ENCODE measurements at regions not wholly inside any gene's neighbourhood (a gene's known extent, or its start where the extent isn't known, plus 50 kb on each side); places are given as distances from the start of the nearest gene placed in this dataset.

DNA sequence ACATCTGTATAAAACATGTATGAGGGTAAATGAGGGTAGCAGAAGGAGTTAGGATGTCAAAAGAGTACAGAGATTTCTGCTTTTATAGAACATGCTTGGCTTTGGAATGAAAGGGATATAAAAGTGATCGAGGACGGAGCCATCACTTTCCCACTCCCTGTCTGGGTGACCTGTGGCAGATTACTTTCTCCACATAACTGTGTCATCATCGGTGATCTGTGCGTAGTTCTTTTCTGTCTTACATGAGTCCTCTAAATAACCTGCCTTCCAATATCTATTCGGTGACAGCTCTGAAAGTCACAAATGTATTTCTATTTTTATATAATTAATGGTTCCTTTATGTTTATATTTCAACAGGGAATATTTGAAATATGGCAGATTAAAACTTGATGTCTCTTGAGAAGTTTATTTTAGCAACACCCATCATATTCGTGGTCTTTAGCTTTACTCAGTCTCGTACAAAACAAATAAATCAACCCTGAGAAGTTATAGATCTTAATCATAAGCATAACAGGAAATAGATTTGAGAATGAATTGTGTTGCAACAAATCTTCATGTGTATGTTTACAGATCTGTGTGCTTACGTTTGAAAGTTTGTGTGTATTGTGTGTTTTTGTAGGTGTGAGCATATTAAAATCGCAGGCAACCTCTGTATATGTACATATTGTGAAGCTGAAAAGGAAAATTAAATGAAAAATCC lies 1094.3 kb downstream of the EFNB2 start:
- H3K27me3 ChIP-seq (ENCODE audit: control insufficient read depth, insufficient read depth, low read length) = no peaks in the 10 kb centered on the region
- no peak overlapping the region for H3K4me3 ChIP-seq (ENCODE audit: low read depth, low read length)
- POLR2A ChIA-PET = no interaction called here
- CTCF ChIA-PET = interaction anchor here (0.6 kb wide), 1 partner anchor 1842 kb away, joined by 3 read pairs; no protein-coding TSS in a partner anchor
- DNase-seq (ENCODE audit: low read depth) = no peak
- no peaks in the 10 kb centered on the region for H3K36me3 ChIP-seq (ENCODE audit: control insufficient read depth, insufficient read depth, low read length)
- TF ChIP-seq CTCF (IDR thresholded peaks at IDR 0.05; ENCODE audit: insufficient read depth, low read depth, low read length) = no peak

- Histone ChIP-seq H3K27me3 (ENCODE audit: control insufficient read depth, insufficient read depth, low read length) (no peaks in the 10 kb centered on the region), H3K36me3 (ENCODE audit: control insufficient read depth, insufficient read depth, low read length) (no peaks in the 10 kb centered on the region), H3K4me3 (ENCODE audit: low read depth, low read length) (no peak overlapping the region)
- no peak for TF ChIP-seq CTCF (IDR thresholded peaks at IDR 0.05; ENCODE audit: insufficient read depth, low read depth, low read length)
- ChIA-PET CTCF (no interaction called here), POLR2A (no interaction called here)
- no peak for DNase-seq (ENCODE audit: low read depth)
Measured at GRCh38 chr13:105436943-105437342, 1098.5 kb downstream of the EFNB2 start.

DNA sequence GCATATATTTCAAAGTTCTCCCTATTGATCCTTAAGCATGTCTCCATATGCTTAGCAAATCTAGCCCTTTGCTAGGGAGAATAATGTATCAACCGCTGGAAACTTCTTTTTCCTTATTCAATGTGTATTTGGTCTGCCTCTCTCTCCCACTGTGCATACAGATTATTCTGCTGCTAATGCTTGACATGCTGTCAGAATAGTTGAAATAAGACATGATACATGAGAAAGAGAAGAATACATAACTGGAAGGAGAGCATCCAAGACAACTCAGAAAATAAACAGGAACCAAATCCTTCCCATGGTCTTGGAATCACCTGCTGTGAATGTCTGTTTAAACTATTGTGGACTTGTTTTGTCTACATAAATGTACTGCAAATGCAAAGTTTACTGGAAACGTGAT lies 1103.0 kb downstream of the EFNB2 start:
- H3K27me3 ChIP-seq (ENCODE audit: control insufficient read depth, insufficient read depth, low read length) = no peaks in the 10 kb centered on the region
- ChIA-PET POLR2A (no interaction called here), CTCF (no interaction called here)
- TF ChIP-seq CTCF (IDR thresholded peaks at IDR 0.05; ENCODE audit: insufficient read depth, low read depth, low read length) = no peak
- DNase-seq (ENCODE audit: low read depth) = no peak
- no peak overlapping the region for H3K4me3 ChIP-seq (ENCODE audit: low read depth, low read length)
- H3K36me3 ChIP-seq (ENCODE audit: control insufficient read depth, insufficient read depth, low read length) = no peaks in the 10 kb centered on the region

DNA sequence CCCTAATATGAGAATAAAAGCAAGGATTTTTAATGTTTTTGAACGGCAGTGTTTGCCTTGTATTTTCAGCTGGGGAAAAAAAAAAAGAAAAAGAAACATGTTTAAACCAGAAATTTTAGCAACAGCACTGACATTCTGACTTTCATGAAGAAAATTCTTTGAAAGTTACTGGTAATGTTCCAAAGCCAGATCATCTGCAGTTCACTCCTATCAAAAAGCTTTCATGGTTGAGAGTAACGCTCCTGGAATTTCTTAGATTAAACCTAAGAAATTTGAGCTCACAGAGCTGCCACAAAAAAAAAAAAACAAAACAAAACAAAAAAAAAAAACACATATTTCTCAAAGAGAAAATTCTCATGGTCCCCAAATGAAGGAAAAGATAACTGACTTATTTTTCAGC lies 1106.7 kb downstream of the EFNB2 start:
- no peak for DNase-seq (ENCODE audit: low read depth)
- TF ChIP-seq CTCF (IDR thresholded peaks at IDR 0.05; ENCODE audit: insufficient read depth, low read depth, low read length) = no peak
- ChIA-PET CTCF (no interaction called here), POLR2A (no interaction called here)
- Histone ChIP-seq H3K27me3 (ENCODE audit: control insufficient read depth, insufficient read depth, low read length) (no peaks in the 10 kb centered on the region), H3K36me3 (ENCODE audit: control insufficient read depth, insufficient read depth, low read length) (no peaks in the 10 kb centered on the region), H3K4me3 (ENCODE audit: low read depth, low read length) (no peak overlapping the region)

GRCh38 chr13:105426441-105426840 lies 1109.0 kb downstream of the EFNB2 start:
- CTCF ChIA-PET = interaction anchor here (0.7 to 1.6 kb wide), 2 partner anchors 16 to 28 kb away, joined by 3 to 4 read pairs; no protein-coding TSS in a partner anchor
- POLR2A ChIA-PET = no interaction called here

More at GRCh38 chr13:105426441-105426840, 1109.0 kb downstream of the EFNB2 start:
- H3K27me3 ChIP-seq (ENCODE audit: control insufficient read depth, insufficient read depth, low read length) = no peaks in the 10 kb centered on the region
- DNase-seq (ENCODE audit: low read depth) = no peak
- H3K4me3 ChIP-seq (ENCODE audit: low read depth, low read length) = no peak overlapping the region
- no peak for TF ChIP-seq CTCF (IDR thresholded peaks at IDR 0.05; ENCODE audit: insufficient read depth, low read depth, low read length)
- H3K36me3 ChIP-seq (ENCODE audit: control insufficient read depth, insufficient read depth, low read length) = no peaks in the 10 kb centered on the region

Data from BJ (cell line).